HepG2 (cell line): ENCODE measurements at regions not wholly inside any gene's neighbourhood (a gene's known extent, or its start where the extent isn't known, plus 50 kb on each side); places are given as distances from the start of the nearest gene placed in this dataset.

Source experiments
- ATAC-seq: fragments of 200-7000 bp; cut with Tn5 transposase; 3 replicates; pipeline ENCODE4 v1.9.1; 2020; ENCODE audit warnings: mild to moderate bottlenecking, moderate library complexity
- BruUV-seq: library from RNA; stranded (reverse); fragments of 400-500 nt; replicated peaks from 2 replicates; lab custom pipeline; 2021; lab: Mats Ljungman, UMichigan
- CTCF ChIA-PET: fragments of 300-600 bp; formaldehyde crosslinking; extraction: SDS; loops from one replicate; lab custom pipeline; 2021; ENCODE audit warnings: low total read pairs, inconsistent platforms, low intra/inter-chr PET ratio; lab: Yijun Ruan, JAX
- POLR2A ChIA-PET: fragments of 350-600 bp; sonication (Branson Sonifier 250); formaldehyde crosslinking; loops from one replicate; lab custom pipeline; 2020; ENCODE audit warnings: antibody characterized with exemption, inconsistent platforms; lab: Yijun Ruan, JAX
- DNase-seq: peaks from one replicate; pipeline ENCODE4 v3.0.0-alpha.2; 2015; ENCODE audit warnings: low spot score
- FAIRE-seq: peaks from 3 replicates; lab custom pipeline; 2011; peaks lifted over from hg19 to GRCh38; lab: Jason Lieb, UNC
- H2AFZ ChIP-seq: one replicate; pipeline ENCODE4 v1.6.1; 2011; ENCODE audit warnings: low read length, inconsistent platforms
- H3K27ac ChIP-seq: fragments of 300-600 bp; 3 replicates; pipeline ENCODE4 v1.8.0; 2011; ENCODE audit warnings: mixed run types, mild to moderate bottlenecking, mixed read lengths, low read length, inconsistent platforms; ENCODE audit not compliant: insufficient read depth; ENCODE audit errors: extremely low read length
- H3K27me3 ChIP-seq, 2 experiments: fragments of 200-600 bp in 1 of 2; 2 replicates in 1 of 2; 3 replicates in 1 of 2; pipeline versions ENCODE4 v1.6.0 to v1.8.0; 2011; ENCODE audit warnings: low read length in 2 of 2, mild to moderate bottlenecking in 2 of 2, moderate library complexity in 2 of 2, inconsistent platforms in 1 of 2; ENCODE audit not compliant: insufficient read depth in 2 of 2, control insufficient read depth in 1 of 2
- H3K36me3 ChIP-seq, 2 experiments: fragments of 200-600 bp in 1 of 2; replicated peaks in 1 of 2; 2 replicates in 1 of 2; 3 replicates in 1 of 2; pipeline versions ENCODE4 v1.5.1 to v1.8.0; 2011; ENCODE audit warnings: low read length in 2 of 2, inconsistent platforms in 1 of 2; ENCODE audit not compliant: insufficient read depth in 2 of 2, control insufficient read depth in 1 of 2
- H3K4me1 ChIP-seq: 2 replicates; pipeline ENCODE4 v1.5.1; 2012; ENCODE audit warnings: low read length, inconsistent platforms; ENCODE audit not compliant: insufficient read depth
- H3K4me2 ChIP-seq: 2 replicates; pipeline ENCODE4 v1.6.0; 2011; ENCODE audit warnings: low read depth, low read length, inconsistent platforms
- H3K4me3 ChIP-seq, 3 experiments: fragments of 200-600 bp in 1 of 3; sonication (generic), shearing (Covaris generic) in 1 of 3; replicated peaks in 1 of 3; 2 replicates each; pipeline ENCODE4 v1.5.1; 2011 to 2016; ENCODE audit warnings: low read length in 3 of 3, inconsistent platforms in 2 of 3, low read depth in 2 of 3, mild to moderate bottlenecking in 2 of 3, control low read depth in 1 of 3, mixed read lengths in 1 of 3; ENCODE audit not compliant: insufficient read depth in 1 of 3
- H3K79me2 ChIP-seq: one replicate; pipeline ENCODE4 v1.6.1; 2011; ENCODE audit warnings: low read length, inconsistent platforms; ENCODE audit not compliant: insufficient read depth
- H3K9ac ChIP-seq: 2 replicates; pipeline ENCODE4 v1.6.0; 2011; ENCODE audit warnings: mild to moderate bottlenecking, low read depth, low read length, inconsistent platforms; ENCODE audit not compliant: insufficient read depth
- H3K9me3 ChIP-seq: 2 replicates; pipeline ENCODE4 v1.5.1; 2012; ENCODE audit warnings: mild to moderate bottlenecking, low read length
- H4K20me1 ChIP-seq: 2 replicates; pipeline ENCODE4 v1.6.0; 2011; ENCODE audit warnings: inconsistent platforms, mild to moderate bottlenecking, low read length, moderate library complexity; ENCODE audit not compliant: insufficient read depth
- FUBP1 ChIP-seq: sonication (generic); formaldehyde crosslinking; IDR thresholded peaks from 2 replicates; pipeline ENCODE4 v1.5.1; 2020; ENCODE audit warnings: missing genetic modification reagents, mild to moderate bottlenecking, borderline replicate concordance
- GMEB1 ChIP-seq: sonication (generic); formaldehyde crosslinking; IDR thresholded peaks from 2 replicates; pipeline ENCODE4 v1.5.1; 2020; ENCODE audit warnings: missing genetic modification reagents, mild to moderate bottlenecking, borderline replicate concordance
- HCFC1 ChIP-seq: fragments of 150-350 bp; IDR thresholded peaks from 2 replicates; pipeline ENCODE4 v1.6.1; 2014; ENCODE audit warnings: low read depth, low read length
- MIER3 ChIP-seq: IDR thresholded peaks from 2 replicates; pipeline ENCODE4 v1.6.1; 2016; ENCODE audit warnings: missing compliant biosample characterization, borderline replicate concordance
- NR2F6 ChIP-seq, 2 experiments: IDR thresholded peaks; 2 replicates each; pipeline ENCODE4 v1.6.1; 2016; ENCODE audit warnings: antibody characterized with exemption in 1 of 2, mild to moderate bottlenecking in 1 of 2
- PITX1 ChIP-seq: sonication (generic); formaldehyde crosslinking; IDR thresholded peaks from 2 replicates; pipeline ENCODE4 v1.5.1; 2020; ENCODE audit warnings: mild to moderate bottlenecking, missing genetic modification reagents
- RXRA ChIP-seq: sonication (generic); formaldehyde crosslinking; IDR thresholded peaks from 2 replicates; pipeline ENCODE4 v1.5.1; 2020; ENCODE audit warnings: missing genetic modification reagents
- ZFP90 ChIP-seq: sonication (generic); formaldehyde crosslinking; IDR thresholded peaks from 2 replicates; pipeline ENCODE4 v1.8.0; 2022; ENCODE audit warnings: missing genetic modification reagents, mild to moderate bottlenecking, inconsistent platforms, borderline replicate concordance
- ZKSCAN8 ChIP-seq: IDR thresholded peaks from 2 replicates; pipeline ENCODE4 v1.6.1; 2016; ENCODE audit warnings: borderline replicate concordance, missing genetic modification reagents, missing compliant biosample characterization
- ZNF33A ChIP-seq: sonication (generic); formaldehyde crosslinking; IDR thresholded peaks from 2 replicates; pipeline ENCODE4 v1.5.1; 2020; ENCODE audit warnings: missing genetic modification reagents, mild to moderate bottlenecking, moderate library complexity, borderline replicate concordance
- ZNF629 ChIP-seq: sonication (generic); formaldehyde crosslinking; conservative IDR thresholded peaks from 2 replicates; pipeline ENCODE4 v1.5.0; 2020; ENCODE audit warnings: missing genetic modification reagents
- WGBS: methylation state at CpG from one replicate; pipeline ENCODE4 v1.1.6; 2017; ENCODE audit warnings: low lambda C conversion rate; 5-methylcytosine and 5-hydroxymethylcytosine counted together
- in situ Hi-C: cut with HindIII; loops from 2 replicates; pipeline ENCODE4 v1.10.0; 2017; ENCODE audit warnings: low pct_unique_long_range_greater_than_20kb; ENCODE audit not compliant: extremely low pct_ligation_motif_present
- intact Hi-C: fragments of 100-400 bp; cut with micrococcal nuclease; formaldehyde crosslinking; loops from one replicate; pipeline ENCODE4 v1.10.0; 2022; ENCODE audit not compliant: unreplicated experiment
- TF ChIP-seq, protein P1 (sequence below): IDR thresholded peaks from 2 replicates; pipeline ENCODE4 v1.6.1; 2016
- TF ChIP-seq, protein P2 (sequence below): IDR thresholded peaks from 2 replicates; pipeline ENCODE4 v1.6.1; 2016; ENCODE audit warnings: mild to moderate bottlenecking

DNA sequence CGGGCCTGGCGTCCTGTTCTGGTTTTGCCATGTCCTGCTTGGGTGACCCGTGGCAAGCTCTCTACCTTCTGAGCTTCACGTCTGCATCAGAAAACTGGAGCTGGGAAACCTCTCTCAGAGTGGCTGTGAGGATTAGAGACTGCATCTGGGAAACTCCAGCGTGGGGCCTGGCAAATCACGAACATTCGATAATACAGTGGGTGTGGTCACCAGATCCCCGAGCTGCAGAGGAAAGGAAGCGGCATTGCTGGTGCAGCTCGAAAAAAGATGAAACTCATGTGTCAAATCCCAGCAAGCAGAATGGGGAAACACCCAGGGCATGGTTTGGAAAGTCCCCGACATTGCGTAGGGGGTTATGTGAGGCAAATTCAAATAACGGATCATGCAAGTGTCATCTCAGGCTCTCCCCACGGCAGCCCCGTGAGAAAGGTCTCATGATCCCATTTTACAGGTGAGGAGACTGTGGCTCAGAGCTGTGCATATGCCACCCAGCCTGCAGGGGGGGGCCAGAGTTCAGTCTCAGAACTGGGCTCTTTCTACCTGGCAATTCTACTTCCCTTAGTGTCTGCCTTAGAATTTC lies 98.1 kb upstream of the VRK1 start:
- CTCF ChIA-PET: no interaction called here
- ATAC-seq (no peak), FAIRE-seq (no peak)

DNA sequence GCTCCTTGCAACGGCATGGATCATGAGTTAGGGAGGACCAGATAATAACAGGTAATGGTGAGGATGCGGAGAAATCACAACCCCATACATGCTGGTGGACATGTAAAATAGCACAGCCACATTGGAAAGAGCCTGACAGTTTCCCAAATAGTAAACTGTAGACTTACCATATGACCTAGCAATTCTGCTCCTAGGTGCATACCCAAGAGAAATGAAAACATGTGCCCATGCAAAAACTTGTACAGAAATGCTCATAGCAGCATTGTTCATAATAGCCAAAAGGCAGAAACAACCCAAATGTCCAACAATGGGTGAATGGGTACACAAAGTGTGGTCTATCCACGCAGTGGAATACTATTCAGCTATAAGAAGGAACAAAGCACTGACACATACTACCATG lies 97.5 kb upstream of the VRK1 start:
- H3K36me3 ChIP-seq: no peaks in the 10 kb centered on the region
- no TSS peak for BruUV-seq
- in situ Hi-C loops: no loop called here
- no peaks in the 10 kb centered on the region for H3K9me3 ChIP-seq
- H3K79me2 ChIP-seq: no peaks in the 10 kb centered on the region
- no peak overlapping the region for H3K4me3 ChIP-seq
- FAIRE-seq (no peak), ATAC-seq (no peak), DNase-seq (no peak)
- no peak overlapping the region for H3K4me2 ChIP-seq
- 63% methylated on average over 3 of the region's 3 CpGs for WGBS
- H3K4me1 ChIP-seq: no peaks in the 10 kb centered on the region
- no peak overlapping the region for H3K27ac ChIP-seq
- no peak overlapping the region for H2AFZ ChIP-seq
- POLR2A ChIA-PET: no interaction called here
- no peak overlapping the region for H3K9ac ChIP-seq
- CTCF ChIA-PET: no interaction called here
- H4K20me1 ChIP-seq: no peaks in the 10 kb centered on the region
- intact Hi-C loops: no loop called here
- H3K27me3 ChIP-seq: peaks cover 2 to 21% of the 10 kb centered on the region in 2 experiments; a peak in 4 of 5 replicates
- no peak for TF ChIP-seq ZFP90 (CRISPR knock-in tag)
- TF ChIP-seq, protein P1, sequence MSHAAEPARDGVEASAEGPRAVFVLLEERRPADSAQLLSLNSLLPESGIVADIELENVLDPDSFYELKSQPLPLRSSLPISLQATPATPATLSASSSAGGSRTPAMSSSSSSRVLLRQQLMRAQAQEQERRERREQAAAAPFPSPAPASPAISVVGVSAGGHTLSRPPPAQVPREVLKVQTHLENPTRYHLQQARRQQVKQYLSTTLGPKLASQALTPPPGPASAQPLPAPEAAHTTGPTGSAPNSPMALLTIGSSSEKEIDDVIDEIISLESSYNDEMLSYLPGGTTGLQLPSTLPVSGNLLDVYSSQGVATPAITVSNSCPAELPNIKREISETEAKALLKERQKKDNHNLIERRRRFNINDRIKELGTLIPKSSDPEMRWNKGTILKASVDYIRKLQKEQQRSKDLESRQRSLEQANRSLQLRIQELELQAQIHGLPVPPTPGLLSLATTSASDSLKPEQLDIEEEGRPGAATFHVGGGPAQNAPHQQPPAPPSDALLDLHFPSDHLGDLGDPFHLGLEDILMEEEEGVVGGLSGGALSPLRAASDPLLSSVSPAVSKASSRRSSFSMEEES: no peak
- no peak for TF ChIP-seq PITX1 (CRISPR knock-in tag)
- TF ChIP-seq GMEB1: no peak
- TF ChIP-seq MIER3 (CRISPR knock-in tag): no peak
- no peak for TF ChIP-seq NR2F6 (IDR thresholded peaks at IDR 0.05)
- TF ChIP-seq NR2F6 (CRISPR knock-in tag; IDR thresholded peaks at IDR 0.05): no peak
- TF ChIP-seq, protein P2, sequence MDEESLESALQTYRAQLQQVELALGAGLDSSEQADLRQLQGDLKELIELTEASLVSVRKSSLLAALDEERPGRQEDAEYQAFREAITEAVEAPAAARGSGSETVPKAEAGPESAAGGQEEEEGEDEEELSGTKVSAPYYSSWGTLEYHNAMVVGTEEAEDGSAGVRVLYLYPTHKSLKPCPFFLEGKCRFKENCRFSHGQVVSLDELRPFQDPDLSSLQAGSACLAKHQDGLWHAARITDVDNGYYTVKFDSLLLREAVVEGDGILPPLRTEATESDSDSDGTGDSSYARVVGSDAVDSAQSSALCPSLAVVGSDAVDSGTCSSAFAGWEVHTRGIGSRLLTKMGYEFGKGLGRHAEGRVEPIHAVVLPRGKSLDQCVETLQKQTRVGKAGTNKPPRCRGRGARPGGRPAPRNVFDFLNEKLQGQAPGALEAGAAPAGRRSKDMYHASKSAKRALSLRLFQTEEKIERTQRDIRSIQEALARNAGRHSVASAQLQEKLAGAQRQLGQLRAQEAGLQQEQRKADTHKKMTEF: no peak
- no peak for TF ChIP-seq RXRA
- no peak for TF ChIP-seq FUBP1 (CRISPR knock-in tag)
- TF ChIP-seq HCFC1: no peak
- no peak for TF ChIP-seq ZKSCAN8 (CRISPR knock-in tag)

More for the DNA sequence above, 98.1 kb upstream of the VRK1 start:
- Histone ChIP-seq H4K20me1 (no peaks in the 10 kb centered on the region), H3K9ac (no peak overlapping the region), H3K27me3 (peaks cover 2 to 17% of the 10 kb centered on the region in 2 experiments; a peak in 4 of 5 replicates), H3K27ac (no peak overlapping the region), H3K9me3 (no peaks in the 10 kb centered on the region), H3K36me3 (no peaks in the 10 kb centered on the region)
- DNase-seq: no peak
- POLR2A ChIA-PET: no interaction called here
- in situ Hi-C loops (no loop called here), intact Hi-C loops (no loop called here)
- 49% methylated on average over 6 of the region's 15 CpGs for WGBS
- TF ChIP-seq ZNF33A (CRISPR knock-in tag) (no peak), ZNF629 (CRISPR knock-in tag) (peak; percentile 88)
- TF ChIP-seq, all 625 proteins: peak for 1
- Histone ChIP-seq H3K4me1 (0 out of 2 replicates have a peak, but pooled peaks cover 3% of the 10 kb centered on the region), H3K79me2 (no peaks in the 10 kb centered on the region), H2AFZ (no peak overlapping the region), H3K4me3 (no peak overlapping the region), H3K4me2 (no peak overlapping the region)
- BruUV-seq: no TSS peak
